Activated CD8-positive, alpha-beta T cell treated with anti-CD3 and anti-CD28 coated beads for 36 hours (primary cell): ENCODE measurements at regions not wholly inside any gene's neighbourhood (a gene's known extent, or its start where the extent isn't known, plus 50 kb on each side); places are given as distances from the start of the nearest gene placed in this dataset.

ENCODE experiments used
- ATAC-seq: fragments of 200-7000 bp; cut with Tn5 transposase; one replicate; pipeline ENCODE4 v1.10.0; 2021; ENCODE audit warnings: mild to moderate bottlenecking, moderate library complexity
- CTCF ChIA-PET: fragments of 350-600 bp; sonication (Branson Sonifier 250); formaldehyde crosslinking; loops from one replicate; lab custom pipeline; 2021; ENCODE audit warnings: antibody characterized with exemption; lab: Charles Lee
- POLR2A ChIA-PET: fragments of 350-600 bp; sonication (Branson Sonifier 250); formaldehyde crosslinking; loops from one replicate; lab custom pipeline; 2021; ENCODE audit warnings: antibody characterized with exemption; lab: Charles Lee
- DNase-seq: peaks from one replicate; pipeline ENCODE4 v3.0.0-alpha.2; 2020
- H3K27ac Mint-ChIP-seq: one replicate; pipeline ENCODE4 v1.8.0; 2021; ENCODE audit warnings: mild to moderate bottlenecking, mixed read lengths
- H3K27me3 Mint-ChIP-seq: one replicate; pipeline ENCODE4 v1.8.0; 2021; ENCODE audit warnings: mixed read lengths
- H3K36me3 Mint-ChIP-seq: one replicate; pipeline ENCODE4 v1.8.0; 2021; ENCODE audit warnings: low read depth, mixed read lengths
- H3K4me1 Mint-ChIP-seq: one replicate; pipeline ENCODE4 v1.8.0; 2021; ENCODE audit warnings: low read depth, mixed read lengths
- H3K4me3 Mint-ChIP-seq: one replicate; pipeline ENCODE4 v1.8.0; 2021; ENCODE audit warnings: mild to moderate bottlenecking, moderate library complexity, mixed read lengths
- H3K9me3 Mint-ChIP-seq: one replicate; pipeline ENCODE4 v1.8.0; 2021; ENCODE audit warnings: mixed read lengths
- intact Hi-C: fragments of 100-400 bp; cut with micrococcal nuclease; formaldehyde crosslinking; loops from one replicate; pipeline ENCODE4 v1.10.0; 2022
- TF ChIP-seq, protein P1 (sequence below): fragments of 200-600 bp; IDR thresholded peaks from one replicate; pipeline ENCODE4 v1.8.0; 2022; ENCODE audit warnings: antibody characterized with exemption, mild to moderate bottlenecking

- H3K27ac Mint-ChIP-seq: no peak overlapping the region
- H3K4me3 Mint-ChIP-seq: no peak overlapping the region
- POLR2A ChIA-PET: no interaction called here
- no peaks in the 10 kb centered on the region for H3K36me3 Mint-ChIP-seq
- CTCF ChIA-PET: no interaction called here
- DNase-seq (no peak), ATAC-seq (no peak)
- H3K4me1 Mint-ChIP-seq: no peaks in the 10 kb centered on the region
- TF ChIP-seq, protein P1, sequence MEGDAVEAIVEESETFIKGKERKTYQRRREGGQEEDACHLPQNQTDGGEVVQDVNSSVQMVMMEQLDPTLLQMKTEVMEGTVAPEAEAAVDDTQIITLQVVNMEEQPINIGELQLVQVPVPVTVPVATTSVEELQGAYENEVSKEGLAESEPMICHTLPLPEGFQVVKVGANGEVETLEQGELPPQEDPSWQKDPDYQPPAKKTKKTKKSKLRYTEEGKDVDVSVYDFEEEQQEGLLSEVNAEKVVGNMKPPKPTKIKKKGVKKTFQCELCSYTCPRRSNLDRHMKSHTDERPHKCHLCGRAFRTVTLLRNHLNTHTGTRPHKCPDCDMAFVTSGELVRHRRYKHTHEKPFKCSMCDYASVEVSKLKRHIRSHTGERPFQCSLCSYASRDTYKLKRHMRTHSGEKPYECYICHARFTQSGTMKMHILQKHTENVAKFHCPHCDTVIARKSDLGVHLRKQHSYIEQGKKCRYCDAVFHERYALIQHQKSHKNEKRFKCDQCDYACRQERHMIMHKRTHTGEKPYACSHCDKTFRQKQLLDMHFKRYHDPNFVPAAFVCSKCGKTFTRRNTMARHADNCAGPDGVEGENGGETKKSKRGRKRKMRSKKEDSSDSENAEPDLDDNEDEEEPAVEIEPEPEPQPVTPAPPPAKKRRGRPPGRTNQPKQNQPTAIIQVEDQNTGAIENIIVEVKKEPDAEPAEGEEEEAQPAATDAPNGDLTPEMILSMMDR: no peak
- H3K27me3 Mint-ChIP-seq: no peaks in the 10 kb centered on the region
- intact Hi-C loops: no loop called here
- peaks cover 7% of the 10 kb centered on the region for H3K9me3 Mint-ChIP-seq
Measured at GRCh38 chr6:113121571-113121970, 735.6 kb upstream of the MARCKS start.

GRCh38 chr6:113122060-113122459 lies 735.1 kb upstream of the MARCKS start:
- peaks cover 5% of the 10 kb centered on the region for H3K9me3 Mint-ChIP-seq
- DNase-seq (no peak), ATAC-seq (no peak)
- no peak overlapping the region for H3K4me3 Mint-ChIP-seq
- H3K27ac Mint-ChIP-seq: no peak overlapping the region
- ChIA-PET CTCF (no interaction called here), POLR2A (no interaction called here)
- TF ChIP-seq, protein P1: no peak
- intact Hi-C loops: no loop called here
- no peaks in the 10 kb centered on the region for H3K27me3 Mint-ChIP-seq
- H3K4me1 Mint-ChIP-seq: no peaks in the 10 kb centered on the region
- no peaks in the 10 kb centered on the region for H3K36me3 Mint-ChIP-seq

- no peaks in the 10 kb centered on the region for H3K27me3 Mint-ChIP-seq
- no peaks in the 10 kb centered on the region for H3K36me3 Mint-ChIP-seq
- TF ChIP-seq, protein P1: no peak
- no peak overlapping the region for H3K4me3 Mint-ChIP-seq
- no peaks in the 10 kb centered on the region for H3K4me1 Mint-ChIP-seq
- intact Hi-C loops: no loop called here
- DNase-seq (no peak), ATAC-seq (no peak)
- ChIA-PET POLR2A (no interaction called here), CTCF (no interaction called here)
- H3K9me3 Mint-ChIP-seq: peaks cover 2% of the 10 kb centered on the region
- H3K27ac Mint-ChIP-seq: no peak overlapping the region
Measured at GRCh38 chr6:113125626-113126025, 731.5 kb upstream of the MARCKS start.

DNA sequence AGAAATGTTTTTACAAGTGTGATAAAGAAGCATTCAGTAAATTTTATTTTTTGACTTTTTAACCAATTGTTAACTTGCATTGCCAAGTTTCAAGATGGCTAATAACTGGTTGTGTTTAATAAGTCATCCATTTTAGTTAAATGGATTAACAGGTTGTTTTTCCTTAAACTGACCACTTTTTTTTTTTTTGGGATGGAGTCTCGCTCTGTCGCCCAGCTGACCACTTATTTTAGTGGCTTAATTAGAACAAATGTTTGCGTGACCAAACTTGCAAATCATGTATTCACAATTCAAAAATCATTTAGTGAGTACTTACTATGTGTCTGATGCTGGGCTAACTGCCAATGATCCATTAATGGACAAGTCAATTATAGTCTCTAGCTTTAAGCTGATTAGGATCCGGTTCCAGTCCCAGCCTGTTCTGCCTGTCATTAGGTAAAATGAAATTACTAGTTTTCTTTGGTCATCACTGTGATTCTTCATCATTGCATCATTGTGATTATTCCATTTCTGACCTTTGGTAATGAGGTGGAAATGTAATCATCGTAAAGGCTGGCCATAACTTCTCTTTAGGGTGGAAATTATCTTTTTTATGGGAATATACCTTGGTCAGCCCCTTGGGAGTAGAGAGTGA lies 729.2 kb upstream of the MARCKS start:
- intact Hi-C loops: no loop called here
- Mint-ChIP-seq H3K36me3 (no peaks in the 10 kb centered on the region), H3K4me1 (no peaks in the 10 kb centered on the region), H3K27ac (no peak overlapping the region), H3K4me3 (no peak overlapping the region), H3K27me3 (no peaks in the 10 kb centered on the region), H3K9me3 (peaks cover 2% of the 10 kb centered on the region)
- ChIA-PET POLR2A (no interaction called here), CTCF (no interaction called here)
- DNase-seq (no peak), ATAC-seq (no peak)
- TF ChIP-seq, protein P1: no peak

- H3K4me1 Mint-ChIP-seq: no peaks in the 10 kb centered on the region
- ATAC-seq: no peak
Measured at GRCh38 chr6:113128661-113129060, 728.5 kb upstream of the MARCKS start.

More at GRCh38 chr6:113128661-113129060, 728.5 kb upstream of the MARCKS start:
- Mint-ChIP-seq H3K9me3 (no peaks in the 10 kb centered on the region), H3K4me3 (no peak overlapping the region), H3K36me3 (no peaks in the 10 kb centered on the region), H3K27ac (no peak overlapping the region), H3K27me3 (no peaks in the 10 kb centered on the region)
- TF ChIP-seq, protein P1: no peak
- intact Hi-C loops: no loop called here
- ChIA-PET CTCF (no interaction called here), POLR2A (no interaction called here)
- no peak for DNase-seq
